Tibial nerve (tissue), 3 donors: ENCODE measurements at regions not wholly inside any gene's neighbourhood (a gene's known extent, or its start where the extent isn't known, plus 50 kb on each side); places are given as distances from the start of the nearest gene placed in this dataset.
"Not testable (repeated sequence)": the region's sequence is repeated elsewhere in the genome, so short reads cannot be mapped to it uniquely, and the experiment has no call there.

Source experiments
- POLR2A ChIP-seq, 2 donors: fragments of 450-650 bp; IDR thresholded peaks; one replicate each; pipeline ENCODE4 v1.6.1; 2017; ENCODE audit warnings: antibody characterized with exemption in 2 of 2, mild to moderate bottlenecking in 2 of 2, moderate library complexity in 2 of 2
- TF ChIP-seq, protein P1 (sequence below), 5 experiments: fragments of 200-600 bp in 3 of 5; fragments of 450-650 bp in 2 of 5; sonication (generic) in 3 of 5; IDR thresholded peaks; one replicate each; pipeline ENCODE4 v1.5.1; 2016 to 2019; ENCODE audit warnings: antibody characterized with exemption in 5 of 5, mild to moderate bottlenecking in 3 of 5, moderate library complexity in 2 of 5

DNA sequence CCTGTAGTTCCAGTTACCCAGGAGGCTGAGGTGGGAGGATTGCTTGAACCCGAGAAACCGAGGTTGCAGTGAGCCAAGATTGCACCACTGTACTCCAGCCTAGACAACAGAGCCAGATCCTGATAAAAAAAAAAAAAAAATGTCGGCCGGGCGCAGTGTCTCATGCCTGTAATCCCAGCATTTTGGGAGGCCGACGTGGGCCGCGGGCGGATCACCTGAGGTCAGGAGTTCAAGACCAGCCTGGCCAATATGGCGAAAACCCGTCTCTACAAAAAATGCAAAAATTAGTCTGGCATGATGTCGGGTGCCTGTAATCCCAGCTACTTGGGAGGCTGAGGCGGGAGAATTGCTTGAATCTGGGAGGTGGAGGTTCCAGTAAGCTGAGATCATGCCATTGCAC, 60.4 kb upstream of the RGPD5 start:
- TF ChIP-seq, protein P1, sequence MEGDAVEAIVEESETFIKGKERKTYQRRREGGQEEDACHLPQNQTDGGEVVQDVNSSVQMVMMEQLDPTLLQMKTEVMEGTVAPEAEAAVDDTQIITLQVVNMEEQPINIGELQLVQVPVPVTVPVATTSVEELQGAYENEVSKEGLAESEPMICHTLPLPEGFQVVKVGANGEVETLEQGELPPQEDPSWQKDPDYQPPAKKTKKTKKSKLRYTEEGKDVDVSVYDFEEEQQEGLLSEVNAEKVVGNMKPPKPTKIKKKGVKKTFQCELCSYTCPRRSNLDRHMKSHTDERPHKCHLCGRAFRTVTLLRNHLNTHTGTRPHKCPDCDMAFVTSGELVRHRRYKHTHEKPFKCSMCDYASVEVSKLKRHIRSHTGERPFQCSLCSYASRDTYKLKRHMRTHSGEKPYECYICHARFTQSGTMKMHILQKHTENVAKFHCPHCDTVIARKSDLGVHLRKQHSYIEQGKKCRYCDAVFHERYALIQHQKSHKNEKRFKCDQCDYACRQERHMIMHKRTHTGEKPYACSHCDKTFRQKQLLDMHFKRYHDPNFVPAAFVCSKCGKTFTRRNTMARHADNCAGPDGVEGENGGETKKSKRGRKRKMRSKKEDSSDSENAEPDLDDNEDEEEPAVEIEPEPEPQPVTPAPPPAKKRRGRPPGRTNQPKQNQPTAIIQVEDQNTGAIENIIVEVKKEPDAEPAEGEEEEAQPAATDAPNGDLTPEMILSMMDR (IDR thresholded peaks at IDR 0.05), result not testable (repeated sequence)
- not testable (repeated sequence) for TF ChIP-seq POLR2A (IDR thresholded peaks at IDR 0.05)
